H1 (cell line): ENCODE measurements at regions not wholly inside any gene's neighbourhood (a gene's known extent, or its start where the extent isn't known, plus 50 kb on each side); places are given as distances from the start of the nearest gene placed in this dataset.

ENCODE experiments used
- BCL11A ChIP-seq, 2 experiments: IDR thresholded peaks; one replicate each; pipeline ENCODE4 v1.6.1; 2011; ENCODE audit warnings: low read depth in 2 of 2, low read length in 2 of 2, mild to moderate bottlenecking in 2 of 2
- CHD2 ChIP-seq: IDR thresholded peaks from 2 replicates; pipeline ENCODE4 v1.6.1; 2012; ENCODE audit warnings: low read length, improper control_type of control experiment
- HDAC6 ChIP-seq: IDR thresholded peaks from one replicate; pipeline ENCODE4 v1.7.1; 2012; ENCODE audit warnings: low read depth, mild to moderate bottlenecking, inconsistent platforms, low read length, moderate library complexity
- KDM1A ChIP-seq: fragments of 200-600, 300-600 bp; sonication (generic); IDR thresholded peaks from 2 replicates; pipeline ENCODE4 v1.7.1; 2016; ENCODE audit warnings: mild to moderate bottlenecking, low read length, borderline replicate concordance
- NRF1 ChIP-seq: IDR thresholded peaks from 2 replicates; pipeline ENCODE4 v1.6.1; 2011; ENCODE audit warnings: mild to moderate bottlenecking, low read depth, low read length, improper control_type of control experiment
- TBP ChIP-seq: IDR thresholded peaks from 2 replicates; pipeline ENCODE4 v1.6.1; 2011; ENCODE audit warnings: low read depth, low read length, improper control_type of control experiment
- ZNF274 ChIP-seq: IDR thresholded peaks from 2 replicates; pipeline ENCODE4 v1.7.0; 2012; ENCODE audit warnings: low read length, borderline replicate concordance; ENCODE audit errors: extremely low read depth

- TF ChIP-seq NRF1 (no peak), HDAC6 (no peak), CHD2 (no peak), TBP (no peak), KDM1A (no peak), BCL11A (IDR thresholded peaks at IDR 0.05; ENCODE audit: low read depth in 2 of 2, low read length in 2 of 2) (no peak), ZNF274 (no peak)
- TF ChIP-seq, all 59 proteins: peak for 0
Observed at GRCh38 chr20:2245637-2246036, 50.2 kb upstream of the TGM3 start (continued).
